HK-2 (cell line): ENCODE measurements at regions not wholly inside any gene's neighbourhood (a gene's known extent, or its start where the extent isn't known, plus 50 kb on each side); places are given as distances from the start of the nearest gene placed in this dataset.
"Not testable (repeated sequence)": the region's sequence is repeated elsewhere in the genome, so short reads cannot be mapped to it uniquely, and the experiment has no call there.

Experiments
- DNase-seq: peaks from one replicate; pipeline ENCODE4 v3.0.0-alpha.2; 2018; ENCODE audit not compliant: unreplicated experiment

DNA sequence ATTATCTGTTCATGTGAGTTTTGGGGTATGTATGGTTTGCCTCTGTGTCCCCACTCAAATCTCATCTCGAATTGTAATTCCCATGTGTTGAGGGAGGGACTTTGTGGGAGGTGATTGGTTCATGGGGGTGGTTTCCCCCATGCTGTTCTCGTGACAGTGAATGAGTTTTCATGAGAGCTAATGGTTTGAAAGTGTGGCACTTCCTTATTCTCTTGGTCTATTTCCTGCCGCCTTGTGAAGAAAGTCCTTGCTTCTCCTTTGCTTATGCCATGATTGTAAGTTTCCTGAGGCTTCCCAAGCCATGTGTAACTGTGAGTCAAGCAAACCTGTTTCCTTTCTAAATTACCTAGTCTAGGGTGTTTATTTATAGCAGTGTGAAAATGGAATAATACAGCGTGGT is 128.1 kb upstream of the HS3ST4 start:
- no peak for DNase-seq

DNA sequence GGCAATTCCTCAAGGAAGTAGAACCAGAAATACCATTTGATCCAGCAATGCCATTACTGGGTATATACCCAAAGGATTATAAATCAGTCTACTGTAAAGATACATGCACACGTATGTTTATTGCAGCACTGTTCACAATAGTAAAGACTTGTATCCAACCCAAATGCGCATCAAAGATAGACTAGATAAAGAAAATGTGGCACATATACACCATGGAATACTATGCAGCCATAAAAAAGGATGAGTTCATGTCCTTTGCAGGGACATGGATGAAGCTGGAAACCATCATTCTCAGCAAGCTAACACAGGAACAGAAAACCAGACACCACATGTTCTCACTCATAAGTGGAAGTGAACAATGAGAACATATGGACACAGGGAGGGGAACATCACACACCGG is 130.0 kb upstream of the HS3ST4 start:
- not testable (repeated sequence) for DNase-seq

GRCh38 chr16:25556968-25557312 is 134.8 kb upstream of the HS3ST4 start:
- not testable (repeated sequence) for DNase-seq

GRCh38 chr16:25556289-25556967 is 135.3 kb upstream of the HS3ST4 start:
- not testable (repeated sequence) for DNase-seq

DNA sequence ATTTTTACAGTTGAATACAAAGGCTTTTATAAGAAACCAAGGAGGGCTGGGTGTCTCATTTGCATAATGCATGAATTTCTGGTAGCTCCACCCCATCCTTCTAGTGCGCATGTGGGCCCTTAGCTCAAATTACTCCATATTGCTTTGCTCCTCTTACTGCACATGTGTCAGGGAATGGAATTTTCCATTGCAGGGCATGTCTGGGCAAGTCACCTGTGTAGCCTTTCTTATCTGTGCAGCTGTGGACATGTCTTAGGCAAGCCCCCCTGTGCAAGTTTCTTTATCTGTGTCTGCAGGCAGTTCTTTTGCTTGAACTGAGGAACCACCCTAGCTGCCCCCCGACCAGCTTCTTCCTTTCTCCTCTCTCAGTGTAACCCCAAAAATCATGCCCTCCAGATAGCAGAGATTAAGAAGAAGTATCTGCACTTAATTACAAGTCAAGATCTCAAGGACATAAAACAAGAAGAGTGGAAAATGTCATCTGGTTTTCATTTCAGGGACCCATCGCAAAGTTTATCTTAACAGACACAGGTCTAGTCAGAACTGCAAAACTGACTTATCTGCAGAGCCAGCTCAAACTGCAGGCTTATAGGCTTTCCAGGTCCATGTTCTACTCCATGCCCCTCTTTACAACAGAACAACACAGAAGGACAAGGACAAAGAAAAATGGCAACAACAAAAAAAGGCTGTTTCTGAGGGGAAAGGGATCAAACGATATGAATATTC is 137.9 kb upstream of the HS3ST4 start:
- no peak for DNase-seq

DNA sequence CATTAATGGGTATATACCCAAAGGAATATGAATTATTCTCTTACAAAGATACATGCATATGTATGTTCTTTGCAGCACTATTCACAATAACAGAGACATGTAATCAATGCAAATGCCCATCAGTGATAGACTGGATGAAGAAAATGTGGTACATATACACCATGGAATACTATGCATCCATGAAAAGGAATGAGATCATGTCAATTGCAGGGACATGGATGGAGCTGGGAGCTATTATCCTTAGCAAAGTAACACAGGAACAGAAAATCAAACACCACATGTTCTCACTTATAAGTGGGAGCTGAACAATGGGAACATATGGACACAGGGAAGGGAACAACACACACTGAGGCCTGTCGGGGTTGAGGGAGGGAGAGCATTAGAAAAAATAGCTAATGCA is 141.1 kb upstream of the HS3ST4 start:
- no peak for DNase-seq

GRCh38 chr16:25546791-25547190 is 145.0 kb upstream of the HS3ST4 start:
- no peak for DNase-seq

DNA sequence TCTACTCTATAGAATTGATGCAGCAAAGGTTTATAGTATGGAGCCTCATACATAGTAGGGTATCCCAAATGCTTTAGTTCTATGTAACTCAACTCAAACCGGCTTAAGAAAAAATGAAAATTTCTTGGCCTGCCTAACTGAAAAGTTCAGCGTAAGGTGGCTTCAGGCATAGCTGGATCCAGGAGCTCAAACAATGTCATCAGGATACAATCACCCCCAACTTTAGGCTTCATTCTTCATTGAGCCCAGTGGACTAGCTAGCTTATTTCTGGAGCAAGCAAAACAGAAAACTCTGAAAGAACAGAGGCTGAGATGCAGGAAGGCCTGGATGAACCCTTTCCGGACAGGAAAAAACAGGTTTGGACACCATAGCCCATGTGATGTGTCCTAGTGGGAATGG is 147.5 kb upstream of the HS3ST4 start:
- DNase-seq: no peak

- no peak for DNase-seq
Measured at GRCh38 chr16:25542306-25542705, 149.5 kb upstream of the HS3ST4 start.

GRCh38 chr16:25539767-25540166 is 152.0 kb upstream of the HS3ST4 start:
- DNase-seq: not testable (repeated sequence)

GRCh38 chr16:25523183-25523582 is 168.6 kb upstream of the HS3ST4 start:
- DNase-seq: no peak

- no peak for DNase-seq
Measured at GRCh38 chr16:25512041-25512440, 179.7 kb upstream of the HS3ST4 start.

DNA sequence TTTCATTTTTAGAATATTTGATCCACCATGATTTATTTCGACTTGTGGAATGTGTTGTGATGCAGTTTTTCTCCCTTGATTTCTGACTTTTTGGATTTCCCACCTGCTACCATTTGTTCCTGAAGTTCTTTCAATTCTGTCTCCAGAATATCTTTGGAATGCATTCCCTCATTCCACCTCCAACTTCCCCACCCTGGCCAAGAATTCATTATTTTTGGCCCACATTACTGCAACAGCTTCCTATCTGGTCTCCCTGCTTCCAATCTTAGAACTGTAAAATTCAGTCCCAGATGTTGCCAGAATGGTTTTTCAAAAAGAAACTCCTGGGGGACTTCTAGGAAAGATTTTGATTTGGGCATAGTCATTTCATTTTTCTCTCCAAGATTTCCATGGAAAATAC is 182.3 kb upstream of the HS3ST4 start:
- DNase-seq: no peak

DNA sequence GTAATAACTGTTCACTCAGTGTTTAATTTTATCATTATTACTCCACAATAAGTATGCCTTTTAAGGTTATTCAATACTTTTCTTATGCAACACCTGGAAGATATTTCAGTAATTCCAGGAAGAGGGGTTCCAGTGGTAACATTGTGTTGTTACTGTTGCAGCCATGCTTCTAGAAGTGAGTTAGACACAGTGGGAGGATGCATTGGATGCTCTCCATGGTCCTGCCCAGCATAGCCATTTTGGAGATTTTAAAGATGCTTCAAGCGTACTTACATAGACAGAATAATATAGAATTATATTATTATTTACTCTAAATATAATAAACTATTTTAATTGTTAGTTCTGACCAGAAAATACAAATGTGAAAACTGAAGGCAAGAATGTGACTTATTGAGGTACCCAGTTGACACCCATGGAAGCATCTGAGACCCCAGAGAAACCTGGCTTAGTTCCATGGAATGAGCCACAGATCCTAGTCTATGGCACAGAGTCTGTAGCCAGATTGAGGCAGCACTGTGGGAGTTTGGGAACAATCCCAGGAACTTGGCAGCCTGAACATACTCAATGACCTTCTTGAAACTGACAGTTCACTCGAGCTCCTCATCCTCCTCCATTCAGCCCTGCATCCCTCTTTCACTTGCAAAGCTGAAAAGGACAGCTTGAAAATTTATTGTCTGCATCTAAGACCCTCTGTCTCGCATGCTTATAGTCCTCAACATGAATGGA is 190.1 kb upstream of the HS3ST4 start:
- DNase-seq: no peak

GRCh38 chr16:25494292-25494691 is 197.5 kb upstream of the HS3ST4 start:
- no peak for DNase-seq

DNA sequence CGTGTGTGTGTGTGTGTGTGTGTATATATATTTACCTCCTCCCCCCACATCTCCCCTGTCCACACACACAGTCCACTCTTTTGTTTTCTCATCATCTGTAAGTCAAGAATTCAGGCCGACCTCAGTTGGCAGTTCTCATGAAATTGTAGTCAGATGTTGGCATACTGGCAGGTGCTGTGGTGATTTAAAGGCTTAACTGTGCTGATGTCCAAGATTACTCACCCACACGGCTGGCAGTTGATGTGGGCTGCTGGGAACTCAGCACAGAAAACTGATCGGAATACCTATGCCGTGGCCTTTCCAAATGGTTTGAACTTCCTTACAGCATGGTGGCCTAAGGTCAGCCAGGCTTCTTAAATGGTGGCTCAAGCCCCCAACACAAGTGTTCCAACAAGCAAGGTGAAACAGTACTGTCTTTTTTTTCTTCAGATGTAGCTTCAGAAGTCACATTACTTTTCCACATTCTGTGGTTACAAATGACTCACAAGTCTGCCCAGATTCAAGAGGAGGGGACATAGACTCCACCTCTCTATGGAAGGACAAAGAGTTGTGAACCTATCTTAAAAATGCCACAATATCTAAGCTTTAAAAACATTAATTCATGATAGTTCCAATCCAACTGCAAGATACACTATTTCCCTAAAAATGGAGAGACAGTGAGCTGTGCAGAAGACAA is 198.5 kb upstream of the HS3ST4 start:
- peak; percentile 0 for DNase-seq

- DNase-seq: no peak
Measured at GRCh38 chr16:25488435-25488834, 203.3 kb upstream of the HS3ST4 start.

GRCh38 chr16:25487888-25488287 is 203.9 kb upstream of the HS3ST4 start:
- no peak for DNase-seq

DNA sequence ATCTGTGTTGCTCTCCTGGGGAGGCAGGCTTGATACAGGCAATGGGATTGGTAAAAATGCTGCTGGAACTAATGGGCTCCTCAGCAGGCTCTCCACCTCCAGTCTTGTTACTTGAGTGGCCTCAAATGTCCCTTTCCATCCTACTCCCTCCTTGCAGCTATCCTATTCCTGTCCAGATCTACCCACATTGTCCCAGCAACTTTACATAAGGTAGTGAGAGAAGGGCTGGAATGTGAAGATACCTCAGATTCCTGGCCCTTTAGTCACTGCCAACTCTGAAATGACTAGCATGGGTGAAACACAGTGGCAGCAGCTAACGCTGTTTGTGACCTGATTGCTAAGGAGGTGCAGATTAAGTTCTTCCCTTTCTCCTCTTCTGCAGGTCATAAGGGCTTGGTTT is 210.1 kb upstream of the HS3ST4 start:
- DNase-seq: peak; percentile 10

DNA sequence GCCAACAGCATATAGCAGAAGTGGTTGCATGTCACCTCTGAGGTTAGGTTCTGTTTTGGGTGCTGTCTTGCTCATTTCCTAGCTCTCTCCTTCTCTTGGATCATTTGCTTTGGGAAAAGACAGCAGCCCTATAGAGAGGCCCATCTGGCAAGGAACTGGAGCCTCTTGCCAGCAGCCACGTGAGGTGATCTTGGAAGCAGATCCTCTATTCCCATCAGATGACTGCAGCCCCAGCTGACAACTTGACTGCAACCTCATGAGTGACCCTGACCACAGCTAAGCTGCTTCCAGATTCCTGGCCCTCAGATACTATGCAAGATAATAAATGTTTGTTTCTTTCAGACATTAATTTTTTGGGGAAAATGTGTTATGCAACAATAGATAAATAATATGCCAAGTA is 213.3 kb upstream of the HS3ST4 start:
- no peak for DNase-seq

GRCh38 chr16:25464058-25464457 is 206.4 kb upstream of the ZKSCAN2 start:
- no peak for DNase-seq

GRCh38 chr16:25449802-25450201 is 192.2 kb upstream of the ZKSCAN2 start:
- DNase-seq: no peak
